OCI-LY3 (cell line): ENCODE measurements at regions not wholly inside any gene's neighbourhood (a gene's known extent, or its start where the extent isn't known, plus 50 kb on each side); places are given as distances from the start of the nearest gene placed in this dataset.

Experiments used
- CTCF ChIP-seq: fragments of 200-600, 300-600 bp; sonication (generic); IDR thresholded peaks from 2 replicates; pipeline ENCODE4 v1.5.1; 2014; ENCODE audit warnings: antibody characterized with exemption, low read length, low read depth
- EZH2phosphoT487 ChIP-seq: fragments of 200-600 bp; shearing (Covaris generic); IDR thresholded peaks from 2 replicates; pipeline ENCODE4 v1.6.1; 2018; ENCODE audit warnings: antibody characterized with exemption, mixed run types, low read depth

GRCh38 chr3:65107174-65107573 is 419.4 kb upstream of the ADAMTS9 start:
- TF ChIP-seq CTCF: no peak
- no peak for TF ChIP-seq EZH2phosphoT487
